ENCODE measurements at regions not wholly inside any gene's neighbourhood (a gene's known extent, or its start where the extent isn't known, plus 50 kb on each side); places are given as distances from the start of the nearest gene placed in this dataset.
"Not testable (repeated sequence)": the region's sequence is repeated elsewhere in the genome, so short reads cannot be mapped to it uniquely, and the experiment has no call there.

DNA sequence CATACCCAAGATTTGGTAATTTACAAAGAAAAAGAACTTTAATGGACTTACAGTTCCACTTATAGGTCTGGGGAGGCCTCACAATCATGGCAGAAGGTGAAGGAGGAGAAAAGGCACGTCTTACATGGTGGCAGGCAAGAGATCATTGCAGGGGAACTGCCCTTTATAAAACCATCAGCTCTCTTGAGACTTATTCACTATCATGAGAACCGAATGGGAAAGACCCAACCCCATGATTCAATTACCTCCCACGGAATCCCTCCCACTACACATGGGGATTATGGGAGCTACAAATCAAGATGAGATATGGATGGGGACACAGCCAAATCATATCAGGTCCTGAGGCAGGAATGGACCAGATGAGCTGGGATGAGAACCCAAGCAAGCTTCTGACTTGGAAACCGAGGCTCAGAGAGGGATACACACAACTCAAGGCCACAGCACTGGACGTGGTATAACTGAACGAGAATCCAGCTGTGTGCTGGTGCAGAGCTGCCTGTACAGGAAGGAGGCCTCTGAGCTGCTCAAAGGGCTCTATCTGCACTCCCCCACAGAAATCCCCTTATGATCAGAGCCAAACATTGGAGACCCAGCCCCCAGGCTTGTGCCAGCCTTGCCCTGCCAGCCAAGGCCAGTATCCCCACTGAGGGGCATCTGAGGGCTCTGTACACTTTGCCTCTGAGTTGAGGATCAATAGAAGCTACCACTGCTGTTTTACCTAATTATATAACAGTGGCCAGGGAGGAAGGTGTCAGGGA, 137.8 kb downstream of the CEBPB start:
- no peak for DNase-seq (ENCODE audit: low read depth, low spot score)

DNA sequence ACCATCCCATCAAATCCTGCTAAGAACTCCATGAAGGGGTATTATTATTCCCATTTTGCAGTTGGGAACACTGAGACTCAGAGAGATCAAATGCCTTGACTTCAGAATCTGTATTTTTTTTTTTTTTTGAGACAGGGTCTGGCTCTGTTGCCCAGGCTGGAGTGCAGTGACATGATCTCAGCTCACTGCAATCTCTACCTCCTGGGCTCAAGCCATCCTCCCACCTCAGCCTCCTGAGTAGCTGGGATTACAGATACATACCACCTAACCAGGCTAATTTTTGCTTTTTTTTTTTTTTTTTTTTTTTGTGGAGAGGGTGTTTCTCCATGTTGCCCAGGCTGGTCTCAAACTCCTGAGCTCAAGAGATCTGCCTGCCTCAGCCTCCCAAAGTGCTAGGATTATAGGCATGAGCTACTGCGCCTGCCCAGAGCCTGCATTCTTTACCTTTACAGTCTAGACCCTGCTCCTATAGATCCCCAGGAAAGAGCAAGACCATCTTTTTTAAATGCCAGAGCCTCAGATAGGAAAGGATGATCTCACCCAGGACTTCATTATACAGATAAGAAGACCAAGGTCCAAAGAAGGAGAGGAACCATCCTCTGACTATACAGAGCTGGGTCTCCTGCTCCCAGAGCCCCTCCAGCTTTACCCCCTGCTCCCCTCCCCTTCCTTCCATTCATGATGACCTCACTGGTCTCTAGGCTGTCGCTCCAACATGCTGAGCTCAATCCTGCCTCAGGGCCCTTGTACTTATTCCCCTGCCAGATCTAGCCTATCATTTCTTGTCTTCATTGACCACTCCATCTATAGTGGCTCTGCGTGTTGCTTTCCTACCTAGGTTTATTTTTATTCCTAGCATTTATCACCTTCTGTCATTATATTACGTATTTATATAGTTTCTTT, 138.6 kb downstream of the CEBPB start:
- no peak for DNase-seq (ENCODE audit: low read depth, low spot score)

DNA sequence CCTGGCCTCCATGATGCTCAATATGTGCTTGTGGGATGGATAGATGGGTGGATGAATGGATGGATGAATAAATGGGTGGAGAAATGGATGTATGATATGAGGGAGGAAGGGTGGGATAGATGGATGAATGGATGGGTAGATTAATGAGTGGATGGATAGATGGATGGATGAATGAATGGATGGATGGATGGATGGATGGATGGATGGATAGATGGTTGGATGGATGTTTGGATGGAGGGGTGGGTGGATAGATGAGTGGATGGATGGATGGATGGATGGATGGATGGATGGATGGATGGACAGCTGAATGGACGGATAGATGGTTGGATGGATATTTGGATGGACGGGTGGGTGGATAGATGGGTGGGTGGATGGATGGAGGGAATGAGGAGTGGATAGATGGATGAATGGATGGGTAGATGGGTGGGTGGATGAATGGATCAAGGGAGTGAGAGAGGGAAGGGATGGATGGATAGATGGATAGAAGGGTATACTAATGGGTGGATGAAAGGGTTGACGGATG, 139.4 kb downstream of the CEBPB start:
- no peak for DNase-seq (ENCODE audit: low read depth, low spot score)

DNA sequence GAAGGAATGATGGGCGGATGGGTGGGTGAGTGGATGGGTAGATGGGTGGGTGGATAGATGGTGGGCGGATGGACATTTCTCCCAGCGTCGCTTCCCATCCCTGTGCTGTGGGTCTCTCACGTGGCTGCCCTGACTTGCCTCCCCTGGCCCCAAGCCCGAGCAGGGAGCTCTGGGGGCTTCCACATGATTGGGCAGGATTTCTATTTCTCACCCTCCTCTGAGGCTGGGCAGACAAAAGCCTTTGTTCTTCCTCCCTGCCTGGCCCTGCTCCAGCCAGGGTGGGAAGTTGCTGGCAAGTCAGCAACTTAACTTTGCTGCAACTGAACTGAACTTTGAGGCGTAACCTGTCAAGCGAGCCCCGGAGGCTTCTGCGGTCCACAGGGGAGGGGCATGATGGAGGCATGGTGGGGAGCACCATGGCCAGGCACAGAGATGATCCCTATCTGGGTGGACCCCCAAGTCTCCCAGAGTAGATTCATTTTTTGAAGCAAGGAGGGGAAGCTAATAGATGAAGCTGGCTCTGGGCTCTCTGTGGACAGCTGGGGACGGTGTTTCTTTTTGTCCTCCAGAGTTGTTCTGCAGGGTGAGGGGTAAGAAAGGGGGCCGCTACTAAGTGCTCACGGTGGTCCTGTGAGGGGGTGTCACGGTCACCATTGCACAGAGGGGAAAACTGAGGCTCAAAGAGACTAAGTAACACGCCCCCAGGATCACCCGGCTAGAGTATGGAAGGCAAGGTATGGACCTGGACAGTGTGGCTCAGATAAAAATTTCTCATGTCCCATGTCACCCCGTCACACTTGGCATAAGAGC, 140.1 kb downstream of the CEBPB start:
- no peak for DNase-seq (ENCODE audit: low read depth, low spot score)

DNA sequence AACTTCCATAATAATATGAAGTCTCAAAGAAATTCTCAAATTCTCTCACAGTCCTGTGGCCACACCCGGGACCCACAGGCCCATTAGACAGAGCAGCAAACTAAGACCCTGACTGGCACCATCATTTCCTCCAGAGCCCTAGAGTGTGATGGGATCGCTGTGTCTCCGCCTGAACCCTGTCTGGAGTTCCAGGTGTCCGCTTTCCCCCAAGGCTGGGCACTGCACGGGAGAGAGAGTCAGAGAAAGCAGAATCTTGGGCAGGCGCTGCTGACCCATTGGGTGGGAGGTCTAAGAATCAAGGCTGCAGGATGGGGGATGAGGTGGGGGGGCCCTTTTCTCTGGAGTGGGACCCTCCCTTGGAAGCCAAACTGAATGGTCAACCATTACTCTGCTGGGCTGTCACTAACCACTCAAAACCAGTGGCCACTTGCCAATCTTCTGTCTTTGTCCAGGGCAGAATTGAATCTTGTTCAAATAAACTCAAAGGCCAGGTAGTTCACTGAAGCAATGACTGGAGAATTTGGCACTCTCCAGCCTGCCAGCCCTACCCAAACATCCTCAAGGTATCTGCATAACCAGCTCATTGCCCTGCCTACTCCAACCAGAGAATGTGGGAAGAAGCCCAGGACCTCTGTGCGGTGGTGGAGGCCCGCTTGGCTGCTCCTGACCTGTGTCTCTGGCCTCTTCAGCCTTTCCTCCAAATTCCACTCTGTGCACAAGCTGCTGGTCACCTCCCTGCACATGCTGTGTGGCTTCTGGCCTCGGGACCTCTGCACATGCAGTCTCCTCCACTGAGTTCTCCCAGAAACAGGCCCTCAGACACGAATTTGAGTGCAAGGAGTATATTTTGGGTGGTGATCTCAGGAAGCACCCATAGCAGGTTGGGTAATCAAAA, 141.1 kb downstream of the CEBPB start:
- no peak for DNase-seq (ENCODE audit: low read depth, low spot score)

DNA sequence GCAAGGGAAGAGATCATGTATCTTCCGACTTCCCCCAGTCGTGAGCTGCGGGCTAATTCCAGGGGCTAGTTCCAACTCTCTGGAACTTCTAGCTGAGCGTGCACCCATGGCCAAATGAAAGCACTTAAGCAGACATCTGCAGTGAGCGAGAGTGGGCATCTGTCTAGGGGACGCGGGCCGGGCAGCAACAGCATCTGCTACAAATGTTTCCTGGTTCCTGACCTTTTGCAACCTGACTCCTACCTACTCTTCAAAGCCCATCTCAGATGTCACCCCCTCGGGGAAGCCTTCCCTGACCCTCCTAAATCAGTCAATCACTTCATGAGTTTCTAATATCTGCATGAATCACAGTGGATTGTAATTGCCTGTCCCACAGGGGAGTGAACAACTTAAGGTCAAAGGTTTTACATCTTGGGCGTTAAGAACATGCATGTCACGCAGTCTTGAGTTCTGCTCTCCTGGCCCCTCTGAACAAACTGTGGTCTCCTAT, 141.9 kb downstream of the CEBPB start:
- no peak for DNase-seq (ENCODE audit: low read depth, low spot score)

DNA sequence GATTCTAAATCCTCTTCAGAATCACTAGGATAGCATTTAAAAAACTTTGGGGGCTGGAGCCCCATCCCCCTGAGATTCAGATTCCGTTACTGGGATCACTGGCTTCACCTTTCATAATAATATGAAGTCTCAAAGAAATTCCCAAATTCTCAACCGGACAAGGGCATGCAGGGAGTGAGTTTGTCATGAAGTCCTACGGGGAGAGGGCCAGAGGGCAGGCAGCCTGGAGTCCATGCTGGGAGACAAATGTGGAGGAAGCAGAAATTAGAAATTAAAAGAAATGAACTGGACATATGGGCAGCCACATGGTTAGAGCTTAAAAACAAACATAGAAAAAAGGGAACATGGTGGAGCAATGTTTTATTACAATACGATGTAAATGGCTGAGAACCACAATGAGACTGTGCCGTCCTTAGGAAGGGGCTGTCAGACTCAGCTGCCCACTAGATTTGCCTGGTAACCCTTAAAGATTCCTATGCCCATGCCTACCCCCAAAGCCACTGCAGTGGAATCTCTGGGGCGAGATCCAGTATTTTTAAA, 142.6 kb downstream of the CEBPB start:
- DNase-seq (ENCODE audit: low read depth, low spot score) = no peak

DNA sequence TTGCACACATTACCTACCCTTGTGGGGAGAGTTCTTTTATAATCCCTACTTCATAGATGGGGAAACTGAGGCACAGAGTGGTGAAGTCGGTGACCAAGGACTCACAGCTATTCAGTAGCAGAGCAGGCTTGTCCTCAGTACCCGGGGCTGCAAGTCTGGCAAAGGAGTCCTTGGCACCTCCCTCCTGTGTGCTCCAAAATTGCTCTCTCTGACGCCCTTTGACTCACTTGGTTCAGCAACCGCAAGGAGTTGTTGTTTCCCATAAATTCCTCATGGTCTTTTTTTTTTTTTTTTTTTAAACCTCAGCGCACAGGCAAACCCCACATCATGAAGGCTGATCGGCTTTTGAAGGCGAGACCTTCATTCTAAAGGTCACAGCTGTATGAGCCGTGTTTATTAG, 143.2 kb downstream of the CEBPB start:
- no peak for DNase-seq (ENCODE audit: low read depth, low spot score)

DNA sequence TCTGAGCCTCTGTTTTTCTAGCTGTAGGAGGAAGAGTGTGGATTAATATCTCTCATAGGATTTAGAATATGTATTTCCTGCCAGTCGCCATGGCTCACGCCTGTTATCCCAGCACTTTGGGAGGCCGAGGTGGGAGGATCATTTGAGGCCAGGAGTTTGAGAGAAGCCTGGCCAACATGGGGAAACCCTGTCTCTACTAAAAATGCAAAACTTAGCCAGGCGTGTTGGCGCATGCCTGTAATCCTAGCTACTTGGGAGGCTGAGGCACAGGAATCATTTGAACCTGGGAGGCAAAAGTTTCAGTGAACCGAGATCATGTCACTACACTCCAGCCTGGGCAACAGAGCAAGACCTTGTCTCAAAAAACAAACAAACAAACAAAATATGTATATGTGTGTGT, 143.9 kb downstream of the CEBPB start:
- not testable (repeated sequence) for DNase-seq (ENCODE audit: low read depth, low spot score)

DNA sequence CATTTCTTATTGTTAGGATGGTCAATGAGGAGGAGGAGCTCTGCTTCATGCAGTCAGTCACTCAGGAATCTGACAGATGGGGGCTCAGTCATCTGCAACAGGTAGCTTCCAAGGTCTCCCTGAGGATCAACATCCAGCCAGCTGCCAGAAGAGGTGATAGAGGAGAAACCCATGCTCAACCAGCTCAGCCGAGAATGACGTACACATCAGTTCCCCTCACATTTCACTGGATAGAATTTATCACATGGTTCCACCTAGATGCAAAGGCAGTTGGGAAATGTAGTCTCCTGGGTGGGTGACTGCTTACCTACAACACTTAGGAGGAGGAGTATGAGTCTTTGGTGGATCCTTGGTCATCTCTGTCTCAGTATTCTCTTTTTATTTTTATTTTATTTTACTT, 144.5 kb downstream of the CEBPB start:
- DNase-seq (ENCODE audit: low read depth, low spot score) = peak; percentile 79

DNA sequence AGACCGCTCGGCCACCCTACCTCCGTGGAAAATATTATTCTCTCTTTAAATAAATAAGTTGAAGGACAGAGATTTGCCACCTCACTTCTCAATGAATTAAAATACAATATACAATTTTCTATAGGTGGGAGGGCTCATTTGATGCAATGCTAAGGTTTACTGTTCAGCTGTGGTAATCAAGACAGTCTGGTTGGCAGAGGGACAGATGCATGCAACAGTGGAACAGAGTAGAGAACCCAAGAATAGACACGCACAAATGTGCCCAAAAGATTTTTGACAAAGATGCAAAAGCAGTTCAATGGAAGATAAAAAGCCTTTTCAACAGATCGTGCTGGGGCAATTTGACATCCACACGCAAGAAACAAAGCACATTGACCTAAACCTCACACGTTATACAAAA, 145.2 kb downstream of the CEBPB start:
- DNase-seq (ENCODE audit: low read depth, low spot score) = no peak

DNA sequence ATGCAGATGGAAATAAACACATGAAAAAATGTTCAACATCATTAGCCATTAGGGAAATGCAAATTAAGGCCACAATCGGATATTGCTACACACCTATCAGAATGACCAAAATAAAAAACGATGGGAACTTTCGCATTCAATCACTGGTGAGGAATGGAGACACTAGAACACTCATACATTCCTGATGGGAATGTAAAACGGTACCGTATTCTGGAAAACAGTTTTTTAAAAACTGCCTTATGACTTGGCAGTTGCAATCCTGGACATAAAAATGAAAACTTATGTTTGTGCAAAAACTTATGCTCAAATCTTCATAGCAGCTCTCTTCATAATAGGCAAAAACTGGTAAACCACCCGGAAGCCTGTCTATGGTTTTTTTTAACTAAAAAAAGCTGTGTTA, 146.0 kb downstream of the CEBPB start:
- no peak for DNase-seq (ENCODE audit: low read depth, low spot score)

DNA sequence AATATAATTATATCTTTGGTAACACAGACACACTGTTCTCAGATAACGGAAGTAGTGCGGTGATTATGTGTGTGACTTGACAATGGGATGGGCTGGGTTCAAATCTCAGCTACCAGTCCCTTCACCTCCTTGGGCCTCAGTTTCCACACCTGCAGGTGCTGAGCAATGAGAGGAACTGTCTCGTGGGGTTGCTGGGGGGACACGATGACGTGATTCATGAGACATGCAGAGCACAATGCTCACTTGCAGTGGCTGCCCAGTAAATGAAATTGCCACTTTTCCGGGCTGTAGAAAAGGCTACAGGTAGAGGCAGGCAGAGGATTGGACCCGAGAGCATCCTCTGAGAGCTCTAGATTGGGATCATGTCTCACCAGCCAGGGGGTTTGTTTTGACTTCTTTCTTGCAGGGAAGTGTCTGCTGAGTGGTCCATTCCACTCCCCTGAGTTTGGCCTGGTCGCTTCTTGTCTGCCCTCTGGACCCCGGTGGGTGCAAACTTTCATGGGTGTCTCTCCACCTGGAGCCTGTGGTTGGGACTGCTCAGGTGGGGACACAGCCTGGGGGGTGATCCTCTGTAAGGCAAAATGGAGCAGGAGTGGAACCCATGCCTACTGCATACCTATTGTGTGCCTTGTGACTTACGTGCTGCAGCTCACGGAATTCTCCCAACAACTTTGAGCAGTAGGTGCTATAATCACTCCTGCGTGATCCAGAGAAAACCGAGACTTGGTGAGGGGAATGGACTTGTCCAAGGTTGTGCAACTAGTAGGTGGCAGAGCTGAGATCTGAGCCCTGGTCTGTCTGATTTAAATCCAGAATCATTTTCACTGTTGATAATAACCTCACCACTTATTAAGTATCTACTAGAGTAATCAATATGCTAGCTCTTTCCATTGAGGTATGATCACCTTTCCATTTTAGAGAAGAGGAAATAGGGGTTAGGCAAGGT, 147.2 kb downstream of the CEBPB start:
- no peak for DNase-seq (ENCODE audit: low read depth, low spot score)

DNA sequence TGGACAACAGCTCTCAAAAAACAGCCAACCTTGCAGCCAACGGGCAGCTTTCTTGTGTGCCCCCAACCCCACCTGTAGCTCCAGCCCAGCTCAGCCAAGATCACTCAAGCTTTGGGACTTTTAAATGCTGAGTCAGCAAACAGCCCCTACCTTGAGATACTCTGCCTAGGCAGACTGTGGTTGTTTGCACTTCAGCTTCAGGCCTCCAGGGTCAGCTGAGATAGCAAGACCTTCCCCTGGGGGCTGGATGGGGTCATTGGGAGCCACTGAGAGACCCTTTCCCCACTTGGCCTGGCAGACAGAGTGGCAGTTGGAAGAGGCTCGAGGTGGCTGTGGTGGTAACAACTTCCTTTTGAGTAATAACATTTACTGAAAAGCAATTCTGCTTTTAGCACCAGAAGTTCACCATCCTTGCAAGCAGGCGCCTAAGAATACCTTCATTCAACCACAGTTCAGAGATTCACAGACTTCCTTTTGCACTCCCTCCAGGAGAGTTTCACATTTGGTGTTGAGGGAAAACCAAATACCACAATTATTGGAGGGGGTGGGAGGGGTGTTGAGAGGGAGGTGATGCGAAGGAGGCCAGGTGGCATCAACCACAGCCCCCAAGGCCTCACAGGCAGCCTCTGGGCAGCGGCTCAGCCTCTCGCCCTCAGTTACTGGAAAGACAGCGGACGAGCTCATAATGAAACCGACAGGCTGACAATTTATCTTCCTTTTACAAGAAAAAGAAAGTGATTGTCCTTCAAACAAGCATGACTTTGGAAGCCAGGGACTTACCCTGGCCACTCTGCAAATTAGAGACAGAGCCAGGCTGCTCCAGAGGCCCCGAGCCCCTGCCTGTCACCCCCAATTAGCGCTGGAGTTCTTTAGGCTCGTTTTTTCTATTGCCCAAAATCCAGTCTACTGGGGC, 148.1 kb downstream of the CEBPB start:
- no peak for DNase-seq (ENCODE audit: low read depth, low spot score)

DNA sequence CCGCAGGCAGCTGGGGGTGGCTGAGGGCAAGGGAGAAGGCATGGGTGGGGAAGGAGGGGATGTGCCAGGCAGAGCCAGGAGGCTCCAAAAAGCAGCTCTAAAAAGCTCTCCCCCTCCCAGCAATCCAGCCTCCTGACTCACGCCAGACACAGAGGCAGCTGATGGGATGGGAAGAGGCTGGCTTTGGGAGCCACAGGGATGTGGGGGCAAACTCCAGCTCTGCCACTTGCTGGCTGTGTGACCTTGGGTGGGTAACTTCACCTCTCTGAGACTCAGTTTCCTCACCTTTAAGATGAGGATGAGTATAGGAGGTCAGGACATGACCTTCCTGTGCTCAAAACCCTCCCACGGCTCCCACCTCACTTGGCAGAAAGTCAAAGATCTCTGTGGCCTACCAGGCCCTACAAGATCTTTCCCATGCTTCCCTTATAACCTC, 148.9 kb downstream of the CEBPB start:
- DNase-seq (ENCODE audit: low read depth, low spot score) = no peak

DNA sequence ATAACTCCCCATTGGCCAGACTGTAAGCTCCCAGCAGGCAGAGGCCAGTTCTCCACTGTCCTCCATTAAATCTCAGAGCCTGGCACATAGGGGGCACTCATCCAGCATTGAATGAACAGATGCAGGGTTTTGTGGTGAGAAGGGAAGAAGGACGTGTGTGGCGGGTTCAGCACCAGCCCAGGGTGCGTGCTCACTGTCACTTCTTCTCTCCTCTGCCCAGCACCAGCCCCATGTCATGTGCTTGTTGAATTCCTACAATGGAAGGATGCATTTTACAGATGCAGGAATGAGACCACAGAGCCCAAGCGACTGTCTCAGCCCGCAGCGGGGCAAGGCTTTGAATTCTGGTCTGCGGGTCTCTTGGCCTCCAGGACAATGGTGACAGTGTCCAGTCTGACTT, 149.9 kb downstream of the CEBPB start:
- no peak for DNase-seq (ENCODE audit: low read depth, low spot score)

DNA sequence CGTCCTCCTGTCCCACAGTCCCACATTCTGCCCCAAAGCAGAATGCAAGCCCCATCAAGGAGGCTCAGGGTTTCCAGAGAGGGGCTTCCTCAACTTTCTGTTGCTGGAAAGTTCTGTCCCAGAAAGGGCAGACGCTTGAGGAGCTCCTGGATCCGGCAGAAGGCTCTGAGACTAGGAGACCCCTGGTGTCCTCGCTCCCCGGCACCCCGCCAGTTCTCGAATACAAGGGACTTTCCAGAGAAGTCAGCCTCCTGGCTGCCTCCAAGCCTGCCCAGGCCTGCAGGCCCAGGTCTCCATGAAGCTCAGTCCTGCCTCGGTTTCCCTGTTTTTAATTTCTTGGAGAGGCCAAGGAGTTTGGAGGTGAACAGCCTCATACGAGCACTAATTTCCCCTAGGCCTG, 150.4 kb downstream of the CEBPB start:
- DNase-seq (ENCODE audit: low read depth, low spot score) = no peak
